Hepatocyte (in vitro differentiated cells): ENCODE measurements at regions not wholly inside any gene's neighbourhood (a gene's known extent, or its start where the extent isn't known, plus 50 kb on each side); places are given as distances from the start of the nearest gene placed in this dataset.

Experiments used
- DNase-seq: peaks from one replicate; pipeline ENCODE4 v3.0.0-alpha.2; 2016; ENCODE audit warnings: low spot score
- H2AFZ ChIP-seq: fragments of 200-600 bp; sonication (generic); 2 replicates; pipeline ENCODE4 v1.6.0; 2016; ENCODE audit warnings: antibody characterized with exemption, mild to moderate bottlenecking
- H3K27ac ChIP-seq: fragments of 200-600 bp; sonication (generic); 2 replicates; pipeline ENCODE4 v1.5.1; 2016; ENCODE audit warnings: mild to moderate bottlenecking
- H3K27me3 ChIP-seq: fragments of 200-600 bp; sonication (generic); 2 replicates; pipeline ENCODE4 v1.6.1; 2016
- H3K36me3 ChIP-seq: fragments of 200-600 bp; sonication (generic); replicated peaks from 2 replicates; pipeline ENCODE4 v1.5.1; 2016; ENCODE audit warnings: low read depth; ENCODE audit not compliant: insufficient read depth
- H3K4me1 ChIP-seq: fragments of 200-600 bp; sonication (generic); 2 replicates; pipeline ENCODE4 v1.5.1; 2016; ENCODE audit warnings: mild to moderate bottlenecking, moderate library complexity; ENCODE audit not compliant: insufficient read depth
- H3K4me2 ChIP-seq: fragments of 200-600 bp; sonication (generic); 2 replicates; pipeline ENCODE4 v1.6.0; 2016
- H3K4me3 ChIP-seq: fragments of 200-600 bp; sonication (generic); 2 replicates; pipeline ENCODE4 v1.5.1; 2016; ENCODE audit warnings: mild to moderate bottlenecking
- H3K79me2 ChIP-seq: fragments of 200-600 bp; sonication (generic); 2 replicates; pipeline ENCODE4 v1.6.0; 2017; ENCODE audit warnings: mild to moderate bottlenecking
- H3K9me2 ChIP-seq: fragments of 200-600 bp; sonication (generic); replicated peaks from 2 replicates; pipeline ENCODE4 v1.6.0; 2017; ENCODE audit warnings: mild to moderate bottlenecking; ENCODE audit not compliant: insufficient read depth
- H3K9me3 ChIP-seq: fragments of 200-600 bp; sonication (generic); 2 replicates; pipeline ENCODE4 v1.5.1; 2016; ENCODE audit warnings: low read depth, mild to moderate bottlenecking
- H4K20me1 ChIP-seq: fragments of 200-600 bp; sonication (generic); 2 replicates; pipeline ENCODE4 v1.6.0; 2016; ENCODE audit warnings: mild to moderate bottlenecking; ENCODE audit not compliant: insufficient read depth, poor library complexity, severe bottlenecking
- EZH2 ChIP-seq: fragments of 200-600 bp; sonication (generic); IDR thresholded peaks from 2 replicates; pipeline ENCODE4 v1.6.1; 2016; ENCODE audit warnings: antibody characterized with exemption, mild to moderate bottlenecking, borderline replicate concordance
- EZH2phosphoT487 ChIP-seq: fragments of 200-600 bp; sonication (generic); IDR thresholded peaks from one replicate; pipeline ENCODE4 v1.6.1; 2018; ENCODE audit warnings: antibody characterized with exemption, mild to moderate bottlenecking, low read depth, moderate library complexity; ENCODE audit not compliant: unreplicated experiment, severe bottlenecking
- WGBS: methylation state at CpG from one replicate; pipeline ENCODE4 v1.1.6; 2016; ENCODE audit warnings: low lambda C conversion rate; ENCODE audit errors: missing lambda C conversion rate; 5-methylcytosine and 5-hydroxymethylcytosine counted together
- TF ChIP-seq, protein P1 (sequence below): fragments of 200-600 bp; sonication (generic); IDR thresholded peaks from 2 replicates; pipeline ENCODE4 v1.5.1; 2016; ENCODE audit warnings: antibody characterized with exemption, mild to moderate bottlenecking; ENCODE audit not compliant: poor library complexity

DNA sequence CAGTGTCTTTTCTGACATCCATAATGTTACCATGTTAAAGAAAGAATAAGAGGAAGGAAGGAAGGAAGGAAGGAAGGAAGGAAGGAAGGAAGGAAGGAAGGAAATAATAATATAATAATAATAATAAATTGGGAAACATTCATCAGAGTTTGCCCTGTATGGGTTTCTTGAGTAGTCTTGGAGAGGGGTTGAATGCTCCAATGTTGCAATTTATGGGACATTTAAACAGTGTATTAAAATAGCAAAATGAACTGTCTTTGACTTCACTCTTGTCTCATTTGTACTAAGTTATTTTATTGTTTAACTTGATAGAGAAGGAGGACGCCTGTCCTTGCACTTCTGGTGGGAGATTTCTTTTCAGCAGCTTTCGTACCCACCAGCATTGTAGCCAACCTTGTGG is 277.7 kb downstream of the RNF144A start:
- Histone ChIP-seq H3K27me3 (no peaks in the 10 kb centered on the region), H4K20me1 (no peaks in the 10 kb centered on the region), H3K4me1 (peaks cover 4% of the 10 kb centered on the region), H3K4me3 (no peak overlapping the region), H3K9me3 (no peaks in the 10 kb centered on the region), H3K27ac (no peak overlapping the region), H3K36me3 (no peaks in the 10 kb centered on the region), H3K79me2 (no peaks in the 10 kb centered on the region), H2AFZ (no peak overlapping the region), H3K9me2 (no peaks in the 10 kb centered on the region), H3K4me2 (no peak overlapping the region)
- no peak for DNase-seq
- TF ChIP-seq, protein P1, sequence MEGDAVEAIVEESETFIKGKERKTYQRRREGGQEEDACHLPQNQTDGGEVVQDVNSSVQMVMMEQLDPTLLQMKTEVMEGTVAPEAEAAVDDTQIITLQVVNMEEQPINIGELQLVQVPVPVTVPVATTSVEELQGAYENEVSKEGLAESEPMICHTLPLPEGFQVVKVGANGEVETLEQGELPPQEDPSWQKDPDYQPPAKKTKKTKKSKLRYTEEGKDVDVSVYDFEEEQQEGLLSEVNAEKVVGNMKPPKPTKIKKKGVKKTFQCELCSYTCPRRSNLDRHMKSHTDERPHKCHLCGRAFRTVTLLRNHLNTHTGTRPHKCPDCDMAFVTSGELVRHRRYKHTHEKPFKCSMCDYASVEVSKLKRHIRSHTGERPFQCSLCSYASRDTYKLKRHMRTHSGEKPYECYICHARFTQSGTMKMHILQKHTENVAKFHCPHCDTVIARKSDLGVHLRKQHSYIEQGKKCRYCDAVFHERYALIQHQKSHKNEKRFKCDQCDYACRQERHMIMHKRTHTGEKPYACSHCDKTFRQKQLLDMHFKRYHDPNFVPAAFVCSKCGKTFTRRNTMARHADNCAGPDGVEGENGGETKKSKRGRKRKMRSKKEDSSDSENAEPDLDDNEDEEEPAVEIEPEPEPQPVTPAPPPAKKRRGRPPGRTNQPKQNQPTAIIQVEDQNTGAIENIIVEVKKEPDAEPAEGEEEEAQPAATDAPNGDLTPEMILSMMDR = no peak
- TF ChIP-seq EZH2 (no peak), EZH2phosphoT487 (no peak)
- WGBS = 91% methylated on average over 2 of the region's 2 CpGs

GRCh38 chr2:7196883-7197282 is 279.7 kb downstream of the RNF144A start:
- Histone ChIP-seq H3K4me2 (no peak overlapping the region), H3K9me3 (no peaks in the 10 kb centered on the region), H3K27ac (no peak overlapping the region), H3K27me3 (no peaks in the 10 kb centered on the region), H3K79me2 (no peaks in the 10 kb centered on the region), H3K4me1 (no peaks in the 10 kb centered on the region), H2AFZ (no peak overlapping the region), H3K4me3 (no peak overlapping the region), H3K9me2 (no peaks in the 10 kb centered on the region), H4K20me1 (no peaks in the 10 kb centered on the region), H3K36me3 (no peaks in the 10 kb centered on the region)
- DNase-seq = no peak
- TF ChIP-seq EZH2 = no peak
- TF ChIP-seq, protein P1 = no peak
- no peak for TF ChIP-seq EZH2phosphoT487
- WGBS = 85% methylated on average over 1 of the region's 1 CpG

DNA sequence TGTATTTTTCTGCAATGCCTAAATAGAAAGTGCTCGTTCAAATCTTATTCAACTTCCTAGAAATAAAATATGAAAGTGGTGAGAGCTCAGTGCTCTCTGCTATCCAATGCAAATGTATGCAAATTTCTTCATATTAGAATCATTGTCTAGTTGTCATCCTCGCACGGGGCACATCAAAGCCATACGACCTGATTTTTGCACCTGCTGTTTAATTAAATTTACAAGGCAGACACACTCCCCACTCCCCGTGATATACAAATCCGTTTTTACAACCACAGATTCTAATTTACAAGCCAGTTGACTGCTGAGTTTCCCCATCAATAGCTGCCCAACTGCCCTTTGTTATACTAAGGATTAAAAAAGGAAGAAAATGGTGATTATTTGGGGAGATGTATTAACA is 284.6 kb downstream of the RNF144A start:
- TF ChIP-seq, protein P1 = no peak
- TF ChIP-seq EZH2phosphoT487 (no peak), EZH2 (no peak)
- no peaks in the 10 kb centered on the region for H3K9me3 ChIP-seq
- H3K79me2 ChIP-seq = no peaks in the 10 kb centered on the region
- H3K27ac ChIP-seq = no peak overlapping the region
- H4K20me1 ChIP-seq = no peaks in the 10 kb centered on the region
- H2AFZ ChIP-seq = no peak overlapping the region
- H3K4me2 ChIP-seq = no peak overlapping the region
- H3K4me3 ChIP-seq = no peak overlapping the region
- no peaks in the 10 kb centered on the region for H3K36me3 ChIP-seq
- WGBS = 62% methylated on average over 6 of the region's 6 CpGs
- no peaks in the 10 kb centered on the region for H3K27me3 ChIP-seq
- no peaks in the 10 kb centered on the region for H3K4me1 ChIP-seq
- DNase-seq = no peak
- no peaks in the 10 kb centered on the region for H3K9me2 ChIP-seq

DNA sequence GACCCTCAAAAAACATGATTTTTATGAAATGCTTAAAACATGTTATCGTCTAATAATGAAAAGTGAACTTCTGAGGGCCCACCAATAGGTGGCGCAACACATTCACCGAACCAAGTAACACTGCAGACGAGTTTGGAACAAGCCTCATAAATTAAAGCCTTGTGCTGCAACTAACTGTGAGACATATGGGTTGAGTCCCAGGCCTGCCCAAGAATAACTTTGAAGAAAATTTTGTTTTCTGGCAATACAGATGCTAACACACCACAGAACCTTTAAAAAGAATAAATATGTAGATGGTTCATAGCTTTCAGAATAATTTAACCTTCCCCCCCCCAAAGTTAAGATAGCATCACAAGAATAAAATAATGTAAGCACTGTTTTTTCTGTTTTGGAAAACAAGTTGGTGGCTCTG is 285.9 kb downstream of the RNF144A start:
- DNase-seq = peak; percentile 82
- 4% methylated on average over 4 of the region's 4 CpGs for WGBS
- H3K36me3 ChIP-seq = no peaks in the 10 kb centered on the region

More for the DNA sequence above, 285.9 kb downstream of the RNF144A start:
- TF ChIP-seq EZH2 = no peak
- TF ChIP-seq, protein P1 = peak; percentile 97
- no peak for TF ChIP-seq EZH2phosphoT487
- Histone ChIP-seq H3K4me3 (no peak overlapping the region), H3K9me2 (no peaks in the 10 kb centered on the region), H3K4me2 (no peak overlapping the region), H3K27ac (no peak overlapping the region), H4K20me1 (no peaks in the 10 kb centered on the region), H3K4me1 (no peaks in the 10 kb centered on the region), H3K27me3 (no peaks in the 10 kb centered on the region), H3K79me2 (no peaks in the 10 kb centered on the region), H2AFZ (no peak overlapping the region), H3K9me3 (no peaks in the 10 kb centered on the region)
